ENCODE measurements at regions not wholly inside any gene's neighbourhood (a gene's known extent, or its start where the extent isn't known, plus 50 kb on each side); places are given as distances from the start of the nearest gene placed in this dataset.

- Histone ChIP-seq H3K4me1 (no peaks in the 10 kb centered on the region), H3K27ac (no peak overlapping the region), H3K36me3 (no peaks in the 10 kb centered on the region), H3K9me3 (no peaks in the 10 kb centered on the region), H3K27me3 (no peaks in the 10 kb centered on the region), H3K4me3 (no peak overlapping the region)
- no peak for DNase-seq
- TF ChIP-seq, protein P1, sequence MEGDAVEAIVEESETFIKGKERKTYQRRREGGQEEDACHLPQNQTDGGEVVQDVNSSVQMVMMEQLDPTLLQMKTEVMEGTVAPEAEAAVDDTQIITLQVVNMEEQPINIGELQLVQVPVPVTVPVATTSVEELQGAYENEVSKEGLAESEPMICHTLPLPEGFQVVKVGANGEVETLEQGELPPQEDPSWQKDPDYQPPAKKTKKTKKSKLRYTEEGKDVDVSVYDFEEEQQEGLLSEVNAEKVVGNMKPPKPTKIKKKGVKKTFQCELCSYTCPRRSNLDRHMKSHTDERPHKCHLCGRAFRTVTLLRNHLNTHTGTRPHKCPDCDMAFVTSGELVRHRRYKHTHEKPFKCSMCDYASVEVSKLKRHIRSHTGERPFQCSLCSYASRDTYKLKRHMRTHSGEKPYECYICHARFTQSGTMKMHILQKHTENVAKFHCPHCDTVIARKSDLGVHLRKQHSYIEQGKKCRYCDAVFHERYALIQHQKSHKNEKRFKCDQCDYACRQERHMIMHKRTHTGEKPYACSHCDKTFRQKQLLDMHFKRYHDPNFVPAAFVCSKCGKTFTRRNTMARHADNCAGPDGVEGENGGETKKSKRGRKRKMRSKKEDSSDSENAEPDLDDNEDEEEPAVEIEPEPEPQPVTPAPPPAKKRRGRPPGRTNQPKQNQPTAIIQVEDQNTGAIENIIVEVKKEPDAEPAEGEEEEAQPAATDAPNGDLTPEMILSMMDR (IDR thresholded peaks at IDR 0.05): no peak
- no peak for ATAC-seq
- intact Hi-C loops (cut with DNase I): no loop called here
These were observed 244.4 kb downstream of the LRRIQ3 start for GRCh38 chr1:73953586-73953985.

DNA sequence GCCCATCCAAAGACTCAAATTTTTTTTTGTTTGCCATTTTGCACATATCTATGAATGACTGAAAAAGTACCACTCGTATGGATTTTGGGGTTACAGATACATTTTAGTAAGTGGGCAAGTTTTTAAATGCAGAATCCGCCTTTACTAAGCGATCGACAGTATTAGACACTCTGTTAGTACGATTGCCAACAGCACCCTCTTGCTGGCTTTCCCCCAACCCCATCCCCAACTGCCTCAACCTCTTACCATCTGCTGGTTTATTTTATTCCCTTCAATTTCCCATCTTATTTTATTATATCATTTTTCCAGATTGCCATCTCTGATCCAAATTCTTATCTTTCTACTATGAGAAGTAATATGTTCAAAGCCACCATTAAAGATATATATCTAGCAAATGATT is 244.8 kb downstream of the LRRIQ3 start:
- TF ChIP-seq, protein P1 (IDR thresholded peaks at IDR 0.05): no peak
- Histone ChIP-seq H3K27ac (no peak overlapping the region), H3K4me3 (no peak overlapping the region), H3K4me1 (no peaks in the 10 kb centered on the region), H3K27me3 (no peaks in the 10 kb centered on the region), H3K9me3 (no peaks in the 10 kb centered on the region), H3K36me3 (no peaks in the 10 kb centered on the region)
- DNase-seq (no peak), ATAC-seq (no peak)
- intact Hi-C loops (cut with DNase I): no loop called here

- ATAC-seq (no peak), DNase-seq (no peak)
- Histone ChIP-seq H3K4me1 (no peaks in the 10 kb centered on the region), H3K27me3 (no peaks in the 10 kb centered on the region), H3K27ac (no peak overlapping the region), H3K36me3 (no peaks in the 10 kb centered on the region), H3K9me3 (no peaks in the 10 kb centered on the region), H3K4me3 (no peak overlapping the region)
- TF ChIP-seq, protein P1 (IDR thresholded peaks at IDR 0.05): no peak
- intact Hi-C loops (cut with DNase I): no loop called here
These were observed 249.9 kb downstream of the LRRIQ3 start for GRCh38 chr1:73948055-73948454.

GRCh38 chr1:73947009-73947408 is 251.0 kb downstream of the LRRIQ3 start:
- DNase-seq (no peak), ATAC-seq (no peak)
- Histone ChIP-seq H3K4me3 (no peak overlapping the region), H3K9me3 (no peaks in the 10 kb centered on the region), H3K4me1 (no peaks in the 10 kb centered on the region), H3K36me3 (no peaks in the 10 kb centered on the region), H3K27ac (no peak overlapping the region), H3K27me3 (no peaks in the 10 kb centered on the region)
- intact Hi-C loops (cut with DNase I): no loop called here
- TF ChIP-seq, protein P1 (IDR thresholded peaks at IDR 0.05): no peak

- ATAC-seq (no peak), DNase-seq (no peak)
- Histone ChIP-seq H3K4me3 (no peak overlapping the region), H3K27me3 (no peaks in the 10 kb centered on the region), H3K4me1 (no peaks in the 10 kb centered on the region), H3K36me3 (no peaks in the 10 kb centered on the region), H3K9me3 (no peaks in the 10 kb centered on the region), H3K27ac (no peak overlapping the region)
- TF ChIP-seq, protein P1 (IDR thresholded peaks at IDR 0.05): no peak
- intact Hi-C loops (cut with DNase I): no loop called here
These were observed 254.7 kb downstream of the LRRIQ3 start for GRCh38 chr1:73943270-73943669.

DNA sequence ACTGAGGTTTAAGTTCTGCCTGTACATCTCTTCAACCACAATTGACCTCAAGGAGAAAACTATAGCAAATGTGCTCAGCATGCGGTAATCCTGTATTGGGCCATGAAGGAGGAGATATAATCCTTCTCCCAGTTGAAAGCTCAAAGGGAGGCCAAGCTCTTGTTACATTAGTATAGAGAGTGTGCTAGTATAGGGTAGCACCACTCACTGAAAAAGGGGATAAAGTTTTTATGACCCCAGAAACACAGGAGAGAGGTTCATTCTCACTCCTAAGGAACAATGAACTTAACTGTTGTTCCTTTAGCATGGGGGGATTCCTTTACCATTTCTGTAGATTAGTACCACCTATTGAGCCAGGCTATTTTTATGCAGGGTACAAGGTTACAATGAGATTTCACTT is 267.7 kb downstream of the LRRIQ3 start:
- intact Hi-C loops (cut with DNase I): no loop called here
- Histone ChIP-seq H3K9me3 (no peaks in the 10 kb centered on the region), H3K4me1 (no peaks in the 10 kb centered on the region), H3K27me3 (no peaks in the 10 kb centered on the region), H3K4me3 (no peak overlapping the region), H3K36me3 (no peaks in the 10 kb centered on the region), H3K27ac (no peak overlapping the region)
- ATAC-seq: no peak
- no peak for DNase-seq
- TF ChIP-seq, protein P1 (IDR thresholded peaks at IDR 0.05): no peak
